HFF-Myc (cell line): ENCODE measurements at regions not wholly inside any gene's neighbourhood (a gene's known extent, or its start where the extent isn't known, plus 50 kb on each side); places are given as distances from the start of the nearest gene placed in this dataset.

Source experiments
- DNase-seq: peaks from one replicate; pipeline ENCODE4 v3.0.0-alpha.2; 2011; ENCODE audit warnings: low read depth; ENCODE audit errors: extremely low read depth
- H3K4me3 ChIP-seq: replicated peaks from 2 replicates; pipeline ENCODE4 v1.5.1; 2011; ENCODE audit warnings: low read depth, mild to moderate bottlenecking, control low read depth, low read length
- TF ChIP-seq, protein P1 (sequence below): IDR thresholded peaks from 2 replicates; pipeline ENCODE4 v1.5.1; 2012; ENCODE audit warnings: mild to moderate bottlenecking, low read depth, low read length, control low read depth; ENCODE audit errors: missing control alignments

DNA sequence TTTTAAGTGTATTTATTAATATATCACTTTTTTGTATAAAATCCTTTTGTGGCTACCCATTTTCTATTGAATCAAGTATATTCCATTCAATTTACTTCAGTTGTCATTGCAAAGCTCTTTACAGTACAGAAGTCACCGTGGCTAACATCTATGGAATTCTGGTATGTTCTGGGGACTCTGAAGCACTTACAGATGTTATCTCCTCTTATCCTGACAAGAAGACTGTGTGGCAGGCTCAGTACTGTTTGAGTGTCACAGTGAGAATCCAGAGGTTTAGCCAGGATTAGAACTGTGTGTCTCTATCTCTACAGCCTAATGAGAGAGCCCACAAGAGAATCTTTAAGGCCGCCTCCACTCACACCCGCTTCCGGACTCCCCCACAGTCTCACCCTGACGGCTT, 78.2 kb upstream of the SORBS2 start:
- H3K4me3 ChIP-seq, result no peak overlapping the region
- DNase-seq, result no peak
- TF ChIP-seq, protein P1, sequence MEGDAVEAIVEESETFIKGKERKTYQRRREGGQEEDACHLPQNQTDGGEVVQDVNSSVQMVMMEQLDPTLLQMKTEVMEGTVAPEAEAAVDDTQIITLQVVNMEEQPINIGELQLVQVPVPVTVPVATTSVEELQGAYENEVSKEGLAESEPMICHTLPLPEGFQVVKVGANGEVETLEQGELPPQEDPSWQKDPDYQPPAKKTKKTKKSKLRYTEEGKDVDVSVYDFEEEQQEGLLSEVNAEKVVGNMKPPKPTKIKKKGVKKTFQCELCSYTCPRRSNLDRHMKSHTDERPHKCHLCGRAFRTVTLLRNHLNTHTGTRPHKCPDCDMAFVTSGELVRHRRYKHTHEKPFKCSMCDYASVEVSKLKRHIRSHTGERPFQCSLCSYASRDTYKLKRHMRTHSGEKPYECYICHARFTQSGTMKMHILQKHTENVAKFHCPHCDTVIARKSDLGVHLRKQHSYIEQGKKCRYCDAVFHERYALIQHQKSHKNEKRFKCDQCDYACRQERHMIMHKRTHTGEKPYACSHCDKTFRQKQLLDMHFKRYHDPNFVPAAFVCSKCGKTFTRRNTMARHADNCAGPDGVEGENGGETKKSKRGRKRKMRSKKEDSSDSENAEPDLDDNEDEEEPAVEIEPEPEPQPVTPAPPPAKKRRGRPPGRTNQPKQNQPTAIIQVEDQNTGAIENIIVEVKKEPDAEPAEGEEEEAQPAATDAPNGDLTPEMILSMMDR, result no peak

DNA sequence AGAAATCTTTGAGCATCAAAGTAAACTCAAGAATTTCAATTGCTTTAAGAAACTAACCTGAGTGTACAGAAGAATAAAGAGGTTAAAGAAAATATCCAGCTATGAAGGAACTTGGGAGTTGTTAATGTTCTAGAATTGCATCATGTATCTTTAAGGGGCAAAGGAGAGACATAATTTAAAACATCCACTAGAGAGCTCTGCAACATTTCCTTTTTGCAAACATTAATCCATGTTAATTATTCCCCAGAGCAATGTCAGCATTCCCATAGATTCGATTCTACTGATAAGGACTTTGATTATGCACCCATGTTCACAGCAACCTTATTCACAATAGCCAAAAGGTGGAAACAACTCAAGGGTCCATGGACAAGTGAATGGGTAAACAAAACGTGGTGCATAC, 80.2 kb upstream of the SORBS2 start:
- DNase-seq, result no peak
- H3K4me3 ChIP-seq, result no peak overlapping the region
- TF ChIP-seq, protein P1, result no peak

DNA sequence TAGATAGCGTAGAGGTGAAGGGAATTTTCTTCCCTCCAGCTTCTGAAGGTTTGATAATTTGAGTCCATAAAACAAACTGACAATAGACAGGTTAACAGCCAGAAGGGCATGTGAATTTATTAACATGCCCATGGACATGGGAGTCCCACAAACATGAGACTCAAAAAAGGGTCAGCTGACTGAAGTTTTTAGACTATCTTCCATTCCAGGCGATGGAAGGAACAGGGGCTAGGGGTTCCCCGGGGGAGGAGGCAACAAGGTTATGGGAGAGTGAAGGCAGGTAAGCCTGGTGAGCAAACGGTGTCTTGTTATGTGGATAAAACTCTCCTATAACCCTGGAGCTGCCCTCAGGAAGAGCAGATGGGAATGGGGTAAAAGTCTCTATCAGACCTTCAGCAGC, 81.5 kb upstream of the SORBS2 start:
- TF ChIP-seq, protein P1, result no peak
- no peak overlapping the region for H3K4me3 ChIP-seq
- no peak for DNase-seq

DNA sequence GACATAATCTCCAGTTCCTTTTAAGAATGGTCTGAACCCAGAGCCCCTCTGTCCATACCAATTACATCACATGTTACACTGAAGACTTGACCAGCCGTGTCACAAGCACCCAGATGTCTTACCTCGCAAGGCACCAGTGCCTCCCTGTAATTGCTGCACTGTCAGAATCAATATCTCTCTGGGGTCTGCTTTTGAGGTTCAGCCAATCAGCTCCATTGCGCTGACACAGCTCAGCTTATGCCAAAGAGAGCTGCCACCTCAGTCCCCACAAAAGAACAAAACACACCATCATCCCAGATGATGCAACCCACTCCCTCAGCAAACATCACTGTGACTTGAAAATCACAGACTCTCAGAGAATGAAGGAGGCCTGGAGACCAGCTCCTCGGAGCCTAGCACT, 82.5 kb upstream of the SORBS2 start:
- TF ChIP-seq, protein P1, result no peak

DNA sequence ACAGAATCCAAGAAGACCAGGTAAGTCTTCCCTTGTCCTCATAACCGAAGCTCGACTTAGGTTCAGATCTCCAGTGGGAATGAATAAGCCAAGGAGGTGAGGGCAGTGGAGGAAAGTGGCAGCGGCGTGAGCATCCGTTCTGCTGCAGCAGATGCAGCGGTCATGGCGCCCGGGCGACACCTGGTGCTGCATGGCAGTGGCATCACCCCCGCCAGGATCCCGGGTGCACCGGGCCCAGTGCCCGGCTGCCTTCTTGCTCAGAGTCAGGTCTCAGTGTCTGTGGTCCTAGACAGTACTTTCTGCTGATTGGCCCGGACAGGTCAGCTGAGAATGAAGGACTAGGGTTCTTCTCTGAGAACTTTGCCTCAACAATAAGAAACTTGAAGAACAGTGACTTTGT, 83.4 kb upstream of the SORBS2 start:
- no peak for DNase-seq
- H3K4me3 ChIP-seq, result no peak overlapping the region
- TF ChIP-seq, protein P1, result no peak

More for the DNA sequence above, 82.5 kb upstream of the SORBS2 start:
- no peak for DNase-seq
- no peak overlapping the region for H3K4me3 ChIP-seq

DNA sequence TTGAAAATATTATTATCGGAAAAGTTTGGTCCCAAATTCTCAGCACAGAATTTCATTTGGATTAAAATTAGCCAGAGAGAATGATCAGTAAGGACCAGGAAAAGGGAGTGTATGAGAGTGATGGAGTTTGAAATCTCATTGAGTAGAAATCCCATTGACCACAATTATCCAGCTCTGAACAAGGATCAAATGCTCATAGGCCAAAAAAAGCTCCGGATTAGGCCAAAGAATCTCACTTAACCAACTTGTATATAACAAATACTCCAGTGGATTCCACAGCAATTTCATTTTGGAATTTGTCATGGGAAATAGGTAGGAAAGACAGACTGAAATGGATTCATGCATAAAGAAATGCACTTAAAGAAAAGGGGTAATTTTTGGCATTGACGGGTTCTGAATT, 83.9 kb upstream of the SORBS2 start:
- DNase-seq, result no peak
- H3K4me3 ChIP-seq, result no peak overlapping the region
- TF ChIP-seq, protein P1, result no peak

DNA sequence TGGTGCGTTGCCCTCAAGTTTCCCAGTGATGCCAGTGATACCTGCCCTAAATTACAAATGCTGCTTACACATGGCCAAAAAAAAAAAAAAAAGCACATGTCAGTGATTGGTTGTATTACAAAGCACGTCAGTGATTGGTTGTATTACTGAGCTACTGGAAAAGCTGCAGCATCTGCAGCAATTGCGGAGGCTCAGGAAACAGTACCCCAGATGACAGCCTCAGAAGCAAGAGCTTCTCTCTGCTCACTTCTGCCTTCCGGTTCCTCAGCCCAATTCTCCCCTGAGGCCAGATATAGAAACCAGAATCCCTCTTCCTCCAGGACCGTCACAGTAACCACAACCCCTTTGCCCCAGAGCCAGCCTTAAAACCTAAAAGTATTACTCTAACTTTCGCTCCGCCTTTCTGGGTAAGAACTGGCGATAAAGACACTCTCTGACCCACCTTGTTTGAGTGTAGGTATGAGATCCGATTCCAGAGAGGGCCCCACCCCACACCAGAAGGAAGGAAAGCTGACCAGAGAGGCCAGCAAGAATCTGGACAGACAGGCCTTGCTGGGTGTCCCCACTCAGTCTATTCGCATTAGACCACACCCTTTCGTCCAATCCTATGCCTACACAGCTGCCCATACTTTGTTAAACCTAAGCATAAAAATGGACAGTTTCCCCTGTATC, 85.0 kb upstream of the SORBS2 start:
- no peak overlapping the region for H3K4me3 ChIP-seq
- TF ChIP-seq, protein P1, result no peak
- no peak for DNase-seq
